GM11168 (cell line): ENCODE measurements at regions not wholly inside any gene's neighbourhood (a gene's known extent, or its start where the extent isn't known, plus 50 kb on each side); places are given as distances from the start of the nearest gene placed in this dataset.

Source experiments
- in situ Hi-C: fragments of 300-500 bp; cut with MboI; formaldehyde crosslinking; loops from one replicate; pipeline ENCODE4 v1.12.0; 2022; ENCODE audit warnings: low sequenced_read_pairs; ENCODE audit not compliant: unreplicated experiment

DNA sequence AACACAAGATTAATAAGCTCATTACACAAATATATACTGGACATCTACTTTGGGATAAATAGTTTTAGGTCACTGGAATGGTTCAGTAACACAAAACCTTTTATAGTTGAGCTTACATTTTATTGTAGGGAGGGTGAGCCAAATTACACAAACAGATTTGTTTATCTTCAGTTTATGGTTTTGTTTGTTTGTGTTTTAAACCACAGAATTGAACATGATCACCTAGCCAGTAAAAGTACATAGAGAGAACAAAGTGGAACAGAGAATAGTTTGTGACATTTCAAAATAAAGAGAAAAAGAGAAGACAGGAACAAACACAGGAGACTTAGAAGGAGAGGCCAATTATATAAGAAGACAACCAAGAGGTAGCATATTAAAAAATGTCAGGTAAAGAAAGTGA is 1930.2 kb upstream of the PCDH20 start:
- in situ Hi-C loops = no loop called here

DNA sequence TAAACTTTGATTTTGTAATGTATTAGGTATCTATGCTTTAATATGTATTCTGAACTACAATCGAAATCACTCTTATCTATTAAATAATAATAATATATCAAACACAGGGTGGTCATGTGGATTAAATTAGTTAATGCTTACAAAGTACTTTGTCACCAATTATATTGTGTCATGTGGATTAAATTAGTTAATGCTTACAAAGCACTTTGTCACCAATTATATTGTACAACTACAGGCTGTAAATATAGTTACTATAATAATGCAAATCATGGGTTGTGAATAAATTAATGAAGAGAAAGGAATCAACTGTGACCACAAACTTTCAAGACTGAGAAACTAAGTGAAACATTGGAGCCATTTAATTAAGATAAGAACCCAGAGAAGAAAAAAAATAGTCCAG is 1929.1 kb upstream of the PCDH20 start:
- in situ Hi-C loops = no loop called here

DNA sequence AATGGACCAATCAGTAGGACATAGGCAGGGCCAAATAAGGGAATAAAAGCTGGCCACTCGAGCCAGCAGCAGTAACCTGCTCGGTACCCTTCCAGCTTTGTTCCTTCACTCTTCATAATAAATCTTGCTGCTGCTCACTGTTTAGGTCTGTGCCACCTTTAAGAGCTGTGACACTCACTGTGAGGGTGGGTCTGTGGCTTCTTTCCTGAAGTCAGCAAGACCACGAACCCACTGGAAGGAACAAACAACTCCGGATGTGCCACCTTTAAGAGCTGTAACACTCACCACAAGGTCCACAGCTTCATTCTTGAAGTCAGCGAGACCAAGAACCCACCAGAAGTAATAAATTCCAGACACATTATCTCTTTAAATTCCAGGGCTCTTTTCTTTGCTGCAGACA is 1922.3 kb upstream of the PCDH20 start:
- in situ Hi-C loops = no loop called here

DNA sequence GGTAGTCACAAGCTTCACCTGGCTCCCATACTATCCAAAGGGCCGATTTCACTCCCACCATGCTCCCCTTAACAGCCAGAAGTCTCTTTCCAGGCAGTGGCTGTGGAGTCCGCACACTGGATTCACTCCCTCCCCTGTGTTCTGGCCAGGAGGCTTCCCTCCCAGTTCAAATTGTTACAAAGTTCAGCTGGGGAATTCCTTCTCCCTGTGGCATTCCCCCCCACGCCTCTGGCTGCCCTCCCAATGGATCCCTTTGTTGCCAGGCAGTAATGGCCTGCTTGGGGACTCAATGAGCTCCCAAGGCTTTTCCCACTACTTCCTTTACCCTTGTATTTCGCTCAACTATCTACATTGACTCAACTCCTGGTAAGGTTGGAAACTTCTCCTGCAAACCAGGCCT is 1921.4 kb upstream of the PCDH20 start:
- in situ Hi-C loops = no loop called here

DNA sequence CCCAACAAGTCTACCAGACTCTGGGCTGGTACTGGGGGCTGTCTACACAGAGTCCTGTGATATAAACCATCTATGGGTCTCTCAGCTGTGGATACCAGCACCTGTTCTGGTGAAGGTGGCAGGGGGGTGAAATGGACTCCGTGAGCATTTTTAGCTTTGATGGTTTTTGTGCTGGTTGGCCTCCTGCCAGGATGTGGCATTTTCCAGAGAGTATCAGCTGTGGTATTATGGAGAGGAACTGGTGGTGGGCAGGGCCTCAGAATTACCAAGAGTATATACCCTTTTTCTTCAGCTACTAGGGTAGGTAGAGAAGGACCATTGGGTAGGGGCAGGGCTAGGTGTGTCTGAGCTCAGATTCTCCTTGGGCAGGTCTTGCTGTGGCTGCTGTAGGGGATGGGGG is 1920.9 kb upstream of the PCDH20 start:
- in situ Hi-C loops = no loop called here

DNA sequence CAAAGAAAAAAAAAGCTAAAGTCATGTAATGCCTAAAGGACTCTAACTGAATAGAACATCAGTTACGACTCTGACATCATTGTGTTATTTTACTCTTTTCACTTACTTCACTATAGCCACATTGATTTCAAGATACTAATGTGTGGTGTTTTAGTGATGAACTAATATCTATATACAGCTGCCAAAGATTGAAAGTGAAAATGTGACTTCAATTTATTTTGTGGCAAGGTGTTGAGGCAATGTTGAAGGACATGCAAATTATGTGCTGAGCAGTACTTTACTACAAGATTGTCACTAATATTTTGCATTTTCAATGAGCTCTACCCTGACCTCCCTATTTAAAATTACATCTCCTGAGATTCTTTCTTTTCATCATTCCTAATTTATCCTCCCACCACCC is 1911.9 kb upstream of the PCDH20 start:
- in situ Hi-C loops = no loop called here

DNA sequence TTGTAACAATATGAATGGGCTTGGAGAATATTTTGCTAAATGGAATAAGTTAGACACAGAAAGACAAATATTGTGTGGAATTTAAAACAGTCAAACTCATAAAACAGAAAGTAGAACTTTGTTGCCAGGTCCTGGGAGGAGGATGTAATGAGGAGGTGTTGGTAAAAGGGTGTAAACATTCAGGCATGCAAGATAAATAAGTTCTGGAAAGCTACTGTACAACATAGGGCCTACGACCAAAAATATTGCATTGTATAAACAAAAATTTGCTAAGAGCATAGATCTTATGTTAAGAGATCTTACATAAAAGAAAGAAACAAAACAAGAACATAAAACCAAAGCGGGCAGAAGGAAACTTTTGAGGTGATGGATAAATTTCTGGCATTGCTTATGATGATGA is 1907.8 kb upstream of the PCDH20 start:
- in situ Hi-C loops = no loop called here

DNA sequence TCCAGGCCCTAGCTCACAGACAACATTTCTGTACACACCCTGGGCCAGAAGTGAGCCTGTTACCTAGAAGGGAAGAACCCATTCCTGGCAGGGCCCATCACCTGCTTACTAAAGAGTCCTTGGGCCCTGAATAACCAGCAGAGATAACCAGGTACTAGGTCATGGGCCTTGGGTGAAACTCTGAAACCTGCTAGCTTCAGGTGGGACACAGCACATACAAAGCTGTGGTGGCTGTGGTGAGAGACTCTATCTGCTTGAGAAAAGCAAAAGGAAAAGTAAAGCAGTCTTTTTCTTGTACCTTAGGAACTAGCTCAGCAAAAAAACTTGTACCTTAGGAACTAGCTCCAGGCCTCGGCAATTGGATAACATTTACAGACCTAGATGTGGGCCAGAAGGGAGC is 1895.9 kb upstream of the PCDH20 start:
- in situ Hi-C loops = no loop called here

DNA sequence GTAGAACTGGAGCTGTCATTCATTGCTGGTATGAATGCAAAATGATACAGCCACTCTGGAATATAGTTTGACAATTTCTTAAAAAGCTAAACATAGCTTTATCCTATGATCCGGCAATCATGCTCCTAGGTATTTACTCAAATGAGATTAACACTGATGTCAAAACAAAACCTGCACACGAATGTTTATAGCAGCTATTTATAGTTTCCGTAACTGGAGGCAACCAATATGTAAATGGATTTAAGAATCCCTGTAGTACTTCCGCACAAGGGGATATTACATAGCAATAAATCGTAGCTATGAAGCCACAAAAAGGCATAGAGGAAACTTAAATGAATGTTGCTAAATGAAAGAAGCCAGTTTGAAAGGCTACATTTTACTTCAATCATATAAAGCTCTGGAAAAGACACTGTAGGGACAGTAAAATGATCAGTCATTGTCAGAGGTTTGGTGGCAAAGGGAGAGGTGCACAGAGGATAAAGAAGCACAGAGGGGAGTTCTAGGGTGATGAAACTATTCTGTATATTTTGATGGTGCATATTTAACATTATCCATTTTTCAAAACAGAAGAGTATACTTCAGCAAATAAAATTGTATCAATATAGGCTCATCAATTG is 1893.0 kb upstream of the PCDH20 start:
- in situ Hi-C loops = no loop called here

DNA sequence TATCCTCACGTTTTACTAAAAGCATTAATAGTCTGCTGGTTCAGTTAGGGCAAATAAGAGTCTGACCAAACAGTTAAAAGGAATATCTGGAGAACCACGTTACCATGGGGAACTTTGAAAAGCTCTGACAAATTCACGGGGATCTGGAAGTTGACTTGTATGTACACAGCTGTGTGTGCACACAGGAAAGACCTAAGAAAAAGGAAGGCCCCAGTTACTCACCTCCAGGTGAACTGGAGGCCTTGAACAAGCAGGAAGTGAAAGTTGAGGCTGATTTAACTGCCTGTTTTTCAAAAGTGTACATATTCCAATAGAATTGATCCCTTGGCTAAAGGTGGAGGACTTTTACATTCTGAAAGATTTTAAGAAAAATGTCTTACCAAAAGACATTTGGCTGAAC is 1891.6 kb upstream of the PCDH20 start:
- in situ Hi-C loops = no loop called here

DNA sequence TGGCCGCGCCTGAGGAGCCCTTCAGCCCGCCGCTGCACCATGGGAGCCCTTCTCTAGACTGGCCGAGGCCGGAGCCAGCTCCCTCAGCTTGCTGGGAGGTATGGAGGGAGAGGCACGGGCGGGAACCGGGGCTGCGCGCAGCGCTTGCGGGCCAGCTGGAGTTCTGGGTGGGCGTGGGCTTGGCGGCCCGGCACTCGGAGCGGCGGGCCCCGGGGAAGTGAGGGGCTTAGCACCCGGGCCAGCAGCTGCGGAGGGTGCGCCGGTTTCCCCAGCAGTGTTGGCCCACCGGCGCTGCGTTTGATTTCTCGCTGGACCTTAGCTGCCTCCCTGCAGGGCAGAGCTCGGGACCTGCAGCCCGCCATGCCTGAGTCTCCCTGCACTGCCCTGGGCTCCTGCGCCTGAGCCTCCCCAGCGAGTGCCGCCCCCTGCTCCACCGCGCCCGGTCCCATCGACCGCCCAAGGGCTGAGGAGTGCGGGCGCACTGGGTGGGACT is 1890.0 kb upstream of the PCDH20 start:
- in situ Hi-C loops = no loop called here

DNA sequence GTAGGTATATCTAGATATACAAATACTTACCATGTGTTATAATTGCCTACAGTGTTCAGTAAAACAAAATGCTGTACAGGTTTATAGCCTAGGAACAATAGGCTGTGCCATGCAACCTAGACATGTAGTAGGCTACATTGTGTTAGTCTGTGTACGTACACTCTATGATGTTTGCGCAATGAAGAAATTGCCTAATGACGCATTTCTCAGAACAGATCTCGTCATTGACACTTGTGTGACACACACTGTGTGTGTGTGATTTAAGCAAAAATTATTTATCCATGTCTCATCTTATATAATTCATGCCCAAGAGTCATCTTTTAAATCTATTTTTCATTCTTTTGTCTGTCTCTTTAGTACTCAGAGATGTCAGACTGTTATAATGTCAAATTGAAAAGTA is 1888.8 kb upstream of the PCDH20 start:
- in situ Hi-C loops = no loop called here

DNA sequence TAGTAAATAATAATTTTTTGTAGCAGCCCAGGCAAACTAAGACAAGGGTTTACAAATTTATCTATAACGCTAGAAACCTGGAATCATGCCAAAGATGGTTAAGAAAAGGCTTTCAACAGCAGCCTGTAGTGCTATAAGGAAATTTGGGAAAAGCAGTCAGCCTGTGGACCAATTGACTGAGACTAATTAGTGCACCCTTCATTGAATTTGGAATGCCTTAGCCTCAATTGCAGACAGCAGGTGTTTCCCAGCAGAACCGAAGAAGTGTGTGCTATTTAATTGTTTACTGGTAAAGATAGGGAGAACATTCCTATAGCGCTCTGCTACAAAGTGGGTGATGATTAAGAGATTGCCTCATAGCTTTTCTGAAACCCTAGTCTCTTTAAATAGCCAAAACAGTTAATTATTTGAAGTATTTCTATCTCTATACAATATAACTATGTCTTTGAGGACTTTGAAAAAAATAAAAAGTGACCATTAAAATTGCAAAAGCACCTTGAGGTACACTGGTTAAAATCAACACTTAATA is 1884.3 kb upstream of the PCDH20 start:
- in situ Hi-C loops = no loop called here

DNA sequence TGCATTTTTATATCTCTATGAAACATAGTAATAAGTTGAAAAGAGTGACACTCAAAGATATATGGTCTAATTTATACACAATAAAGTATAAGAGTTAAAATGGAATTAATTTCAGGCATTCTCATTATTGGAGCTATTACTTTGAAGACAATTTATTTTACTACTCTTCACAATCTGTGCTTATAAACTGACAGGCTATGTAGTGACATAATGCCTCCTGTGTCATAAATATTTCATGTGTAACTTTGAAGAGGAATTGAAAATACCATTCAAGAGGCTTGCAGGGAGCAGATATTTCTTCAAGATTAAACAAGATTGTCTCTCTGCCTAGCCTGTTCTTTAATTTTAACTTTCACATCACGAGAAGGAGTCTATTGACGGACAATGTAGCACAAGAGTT is 1881.5 kb upstream of the PCDH20 start:
- in situ Hi-C loops = no loop called here

DNA sequence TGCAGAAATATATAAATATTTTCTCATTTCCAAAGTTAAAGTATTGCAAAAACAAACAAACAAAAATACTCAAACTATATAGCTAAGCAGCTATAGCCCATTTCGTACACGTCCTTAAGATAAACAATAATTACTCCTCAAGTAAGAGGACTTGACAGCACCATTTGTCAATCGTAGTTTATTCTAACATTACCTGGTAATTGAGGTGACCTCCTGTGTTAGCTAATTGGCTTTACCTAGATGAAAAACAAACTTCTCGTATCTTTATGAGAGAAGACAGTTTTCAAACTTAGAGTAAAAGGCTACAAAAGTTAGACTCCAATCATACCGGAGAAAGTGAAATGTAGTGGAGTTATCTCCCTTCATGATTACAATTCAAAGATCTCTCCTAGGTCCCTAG is 1876.1 kb upstream of the PCDH20 start:
- in situ Hi-C loops = no loop called here

DNA sequence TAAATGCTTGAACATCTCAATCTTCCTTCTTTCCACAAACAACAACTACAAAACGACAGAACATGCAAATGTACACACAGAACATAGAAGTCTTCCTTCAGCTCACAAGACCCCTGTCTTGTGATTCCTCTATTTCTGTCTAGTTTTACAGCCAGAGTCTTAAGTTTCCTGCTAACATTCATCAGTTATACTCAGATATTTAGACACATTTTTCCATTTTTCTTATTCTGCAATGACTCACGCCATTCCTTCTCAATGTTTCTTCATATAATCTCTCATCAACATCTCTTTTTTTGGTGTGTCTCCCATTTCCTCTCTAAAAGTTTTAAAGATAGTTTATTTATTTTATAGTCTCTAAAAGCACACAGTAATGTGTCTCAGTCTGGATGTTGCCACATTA is 1872.9 kb upstream of the PCDH20 start:
- in situ Hi-C loops = no loop called here

DNA sequence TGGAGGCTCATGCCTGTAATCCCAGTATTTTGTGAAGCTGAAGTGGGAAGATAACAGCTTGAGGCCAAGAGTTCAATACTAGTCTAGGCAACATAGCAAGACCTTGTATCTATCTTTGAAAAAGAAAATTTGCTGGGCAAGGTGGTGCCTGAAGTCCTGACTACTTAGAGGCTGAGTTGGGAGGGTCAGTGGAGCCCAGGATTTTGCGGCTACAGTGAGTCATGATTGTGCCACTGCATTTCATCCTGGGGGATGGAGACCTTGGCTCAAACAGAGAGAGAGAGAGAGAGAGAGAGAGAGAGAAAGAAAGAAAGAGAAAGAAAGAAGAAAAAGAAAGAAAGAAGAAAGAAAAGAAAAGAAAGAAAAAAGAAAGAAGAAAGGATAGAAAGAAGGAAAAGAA is 1872.3 kb upstream of the PCDH20 start:
- in situ Hi-C loops = no loop called here

DNA sequence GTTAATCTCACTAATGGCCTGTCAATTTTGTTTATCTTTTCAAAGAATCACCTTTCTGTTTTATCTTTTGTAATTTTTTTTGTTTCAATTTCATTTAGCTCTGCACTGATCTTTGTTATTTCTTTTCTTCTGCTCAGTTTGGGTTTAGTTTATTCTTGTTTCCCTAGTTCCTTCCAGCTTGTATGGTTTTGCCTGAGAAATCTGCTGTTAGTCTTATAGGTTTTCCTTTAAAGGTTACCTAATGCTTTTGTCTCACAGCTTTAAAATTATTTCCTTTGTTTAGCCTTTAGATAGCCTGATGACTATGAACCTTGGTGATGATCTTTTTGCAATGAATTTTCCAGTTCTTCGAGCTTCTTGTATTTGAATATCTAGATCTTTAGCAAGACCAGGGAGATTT is 1869.8 kb upstream of the PCDH20 start:
- in situ Hi-C loops = no loop called here

DNA sequence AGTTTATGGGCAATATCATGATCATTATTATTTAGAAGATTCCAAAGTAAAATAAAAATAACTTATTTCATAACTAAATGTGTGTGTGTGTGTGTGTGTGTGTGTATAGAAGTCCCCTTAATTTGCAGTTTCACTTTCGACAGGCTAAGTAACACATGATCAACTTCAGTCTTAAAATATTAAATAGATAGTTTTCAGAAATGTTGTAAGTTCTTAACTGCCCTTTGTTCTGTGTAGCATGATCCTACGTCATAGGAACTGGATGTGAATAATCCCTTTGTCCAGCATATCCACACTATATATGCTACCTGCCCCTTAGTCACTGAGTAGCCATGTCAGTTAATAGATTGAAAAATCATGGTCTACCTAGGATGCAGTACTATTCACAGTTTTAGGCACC is 1863.5 kb upstream of the PCDH20 start:
- in situ Hi-C loops = no loop called here

DNA sequence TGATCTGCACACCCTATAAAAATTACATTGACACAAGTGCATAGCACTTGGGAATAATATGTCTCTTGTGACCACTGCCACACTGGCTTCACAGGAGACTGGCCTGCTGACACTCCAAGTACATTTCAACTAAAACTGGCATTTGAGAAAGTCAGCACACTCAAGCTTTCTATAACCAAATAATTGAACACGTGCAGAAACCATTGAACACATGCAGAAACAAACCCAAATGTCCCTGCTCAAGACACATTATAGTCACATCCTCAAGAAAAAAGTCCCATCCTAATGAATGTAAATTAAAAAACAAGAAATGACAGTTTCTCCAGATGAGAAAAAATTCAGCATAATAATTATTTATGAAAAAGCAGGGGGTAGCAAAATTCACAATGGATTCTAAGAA is 1859.1 kb upstream of the PCDH20 start:
- in situ Hi-C loops = no loop called here

DNA sequence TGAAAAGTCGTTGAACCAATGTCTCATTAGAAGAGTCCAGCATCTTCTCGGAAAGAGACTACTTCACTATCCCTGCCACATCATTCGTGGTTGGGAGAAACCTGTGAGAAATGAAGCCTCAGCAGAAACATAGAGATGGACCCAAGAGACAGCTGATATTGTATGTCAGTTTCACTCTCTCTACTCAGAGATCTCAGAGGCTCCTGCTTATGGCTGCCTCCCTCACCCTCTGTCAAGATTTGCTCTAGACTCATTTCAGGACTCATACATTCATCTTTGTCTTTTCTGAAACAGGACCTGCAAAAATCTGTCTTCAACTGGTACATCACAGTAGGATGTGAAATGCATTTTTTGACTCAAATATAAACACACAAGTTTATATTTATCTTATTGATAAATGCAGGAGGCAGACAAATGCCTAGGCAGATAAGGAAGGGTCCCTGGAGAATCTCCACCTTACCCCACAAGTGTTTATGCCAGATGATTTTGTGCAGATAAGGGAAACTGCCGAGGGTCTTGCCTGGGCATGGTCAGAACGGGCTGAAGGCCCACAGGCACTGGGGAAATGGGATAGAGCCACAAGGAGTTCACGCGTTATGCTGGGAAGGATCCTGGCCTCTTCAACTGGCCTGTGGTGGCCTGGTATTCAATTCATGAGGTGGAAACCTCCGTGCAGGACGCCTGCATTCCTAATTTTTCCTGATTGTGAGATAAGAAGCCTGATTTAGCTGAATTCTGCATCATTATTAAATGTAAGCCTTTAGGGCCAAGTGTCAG is 1834.0 kb upstream of the PCDH20 start:
- in situ Hi-C loops = no loop called here
